Stomach (tissue), 4 donors: ENCODE measurements at regions not wholly inside any gene's neighbourhood (a gene's known extent, or its start where the extent isn't known, plus 50 kb on each side); places are given as distances from the start of the nearest gene placed in this dataset.

Experiments used
- EP300 ChIP-seq: sonication (generic); formaldehyde crosslinking; IDR thresholded peaks from one replicate; pipeline ENCODE4 v1.6.1; 2017; ENCODE audit warnings: antibody characterized with exemption
- POLR2A ChIP-seq, 4 donors: fragments of 450-650 bp; IDR thresholded peaks; one replicate each; pipeline ENCODE4 v1.6.1; 2016; ENCODE audit warnings: antibody characterized with exemption in 4 of 4, control low read depth in 2 of 4, mild to moderate bottlenecking in 1 of 4, moderate library complexity in 1 of 4
- TF ChIP-seq, protein P1 (sequence below), 7 experiments: fragments of 450-650 bp in 4 of 7; fragments of 200-600 bp in 3 of 7; sonication (generic) in 3 of 7; IDR thresholded peaks; one replicate each; pipeline ENCODE4 v1.5.1; 2016 to 2019; ENCODE audit warnings: antibody characterized with exemption in 7 of 7, control low read depth in 2 of 7, mild to moderate bottlenecking in 1 of 7

DNA sequence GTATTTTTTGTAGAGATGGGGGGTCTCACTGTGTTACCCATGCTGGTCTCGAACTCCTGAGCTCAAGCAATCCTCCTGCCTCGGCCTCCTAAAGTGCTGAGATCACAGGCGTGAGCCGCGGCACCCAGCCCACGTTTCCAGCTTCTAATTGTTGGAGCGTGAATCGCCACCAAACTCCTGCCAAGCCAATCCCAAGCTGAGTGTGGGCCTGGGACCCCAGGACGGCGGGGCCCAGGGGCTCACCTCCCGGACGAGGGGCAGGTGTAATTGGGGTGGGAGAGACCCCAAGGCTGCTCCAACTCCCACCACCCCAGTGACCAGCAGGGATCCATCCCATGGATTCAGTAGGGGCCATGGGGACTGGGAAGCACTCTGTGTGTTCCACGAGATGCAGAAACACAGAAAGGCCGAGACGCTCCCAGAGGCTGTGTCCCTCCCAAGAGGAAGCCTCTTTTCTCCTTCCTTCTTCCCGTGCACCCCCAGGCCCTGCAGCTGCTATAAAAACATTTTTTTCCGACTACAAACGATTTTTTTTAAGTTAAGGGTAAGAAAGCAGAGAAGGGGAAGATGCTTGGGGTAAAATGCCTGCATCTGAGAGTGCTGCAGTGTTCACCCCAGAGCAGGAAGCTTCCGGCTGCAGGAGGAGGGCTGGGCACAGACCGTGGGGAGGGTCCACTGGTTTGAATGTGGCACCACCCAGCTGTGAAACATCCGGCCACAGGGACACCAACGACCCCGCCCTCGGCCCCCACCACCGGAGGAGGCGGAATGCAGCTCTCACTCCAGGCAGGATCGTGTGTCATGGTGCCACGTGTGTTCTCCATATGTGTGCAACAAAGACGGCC, 76.5 kb downstream of the MICALL2 start:
- TF ChIP-seq, protein P1, sequence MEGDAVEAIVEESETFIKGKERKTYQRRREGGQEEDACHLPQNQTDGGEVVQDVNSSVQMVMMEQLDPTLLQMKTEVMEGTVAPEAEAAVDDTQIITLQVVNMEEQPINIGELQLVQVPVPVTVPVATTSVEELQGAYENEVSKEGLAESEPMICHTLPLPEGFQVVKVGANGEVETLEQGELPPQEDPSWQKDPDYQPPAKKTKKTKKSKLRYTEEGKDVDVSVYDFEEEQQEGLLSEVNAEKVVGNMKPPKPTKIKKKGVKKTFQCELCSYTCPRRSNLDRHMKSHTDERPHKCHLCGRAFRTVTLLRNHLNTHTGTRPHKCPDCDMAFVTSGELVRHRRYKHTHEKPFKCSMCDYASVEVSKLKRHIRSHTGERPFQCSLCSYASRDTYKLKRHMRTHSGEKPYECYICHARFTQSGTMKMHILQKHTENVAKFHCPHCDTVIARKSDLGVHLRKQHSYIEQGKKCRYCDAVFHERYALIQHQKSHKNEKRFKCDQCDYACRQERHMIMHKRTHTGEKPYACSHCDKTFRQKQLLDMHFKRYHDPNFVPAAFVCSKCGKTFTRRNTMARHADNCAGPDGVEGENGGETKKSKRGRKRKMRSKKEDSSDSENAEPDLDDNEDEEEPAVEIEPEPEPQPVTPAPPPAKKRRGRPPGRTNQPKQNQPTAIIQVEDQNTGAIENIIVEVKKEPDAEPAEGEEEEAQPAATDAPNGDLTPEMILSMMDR (IDR thresholded peaks at IDR 0.05), result no peak
- TF ChIP-seq POLR2A (IDR thresholded peaks at IDR 0.05), result no peak
- TF ChIP-seq EP300, result no peak
